ENCODE measurements at regions not wholly inside any gene's neighbourhood (a gene's known extent, or its start where the extent isn't known, plus 50 kb on each side); places are given as distances from the start of the nearest gene placed in this dataset.

DNA sequence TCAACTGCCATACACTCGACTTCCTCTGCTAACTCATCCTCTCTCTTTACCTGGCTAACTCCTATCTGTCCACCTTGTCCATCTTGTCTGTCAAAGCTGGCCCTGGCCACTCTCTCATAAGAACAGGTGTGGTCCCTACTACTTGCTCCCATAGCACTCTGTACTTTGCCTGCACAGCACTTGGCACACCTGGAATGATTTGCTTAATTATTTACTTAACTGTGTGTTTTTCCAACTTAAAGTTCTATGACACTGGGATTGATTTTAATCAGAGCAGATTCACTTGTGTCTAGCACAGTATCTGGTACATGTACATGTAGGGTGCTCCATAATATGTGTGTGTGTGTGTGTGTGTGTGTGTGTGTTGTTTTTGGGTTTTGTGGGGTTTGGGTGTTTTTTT is 111.6 kb downstream of the ZNF281 start:
- H4K5ac ChIP-seq (ENCODE audit: insufficient read length, low read depth, low read length) = no peak overlapping the region
- ChIA-PET POLR2A (ENCODE audit: partially characterized antibody) (no interaction called here), CTCF (ENCODE audit: partially characterized antibody) (interaction anchor here (1.1 to 6.5 kb wide), 3 partner anchors 9 to 345 kb away, joined by 3 to 46 read pairs (median 7); no protein-coding TSS in a partner anchor)
- H3K14ac ChIP-seq (ENCODE audit: insufficient read length) = no peak overlapping the region
- H3K9ac ChIP-seq (replicated peaks in 1 of 4; ENCODE audit: extremely low read depth in 1 of 4, low read depth in 3 of 4, low read length in 3 of 4) = no peak overlapping the region
- peaks cover 0 to 6% (median 2%) of the 10 kb centered on the region in 4 experiments; a peak in 4 of 7 replicates for H3K4me1 ChIP-seq (replicated peaks in 1 of 4; ENCODE audit: control insufficient read depth in 3 of 4, insufficient read depth in 4 of 4, low read length in 3 of 4)
- DNase-seq (ENCODE audit: low read depth in 1 of 2, low spot score in 2 of 2) (no peak), FAIRE-seq (no peak)
- H3K23me2 ChIP-seq (ENCODE audit: low read depth, low read length) = peaks cover 10% of the 10 kb centered on the region
- 92% methylated on average over 1 of the region's 1 CpG; no CpG with 5 or more reads in 1 of the 2 experiments for WGBS, 2 experiments (ENCODE audit: extremely low coverage in 1 of 2, insufficient coverage in 1 of 2, insufficient read length in 1 of 2, insufficient replicate concordance in 2 of 2, low coverage in 1 of 2, low lambda C conversion rate in 2 of 2, missing lambda C conversion rate in 1 of 2)
- H3K27me3 ChIP-seq (replicated peaks in 1 of 4; ENCODE audit: control insufficient read depth in 3 of 4, extremely low read depth in 1 of 4, insufficient read depth in 3 of 4, low read length in 3 of 4) = peaks cover 0 to 12% (median 11%) of the 10 kb centered on the region in 4 experiments; a peak in 5 of 7 replicates
- H2BK20ac ChIP-seq (ENCODE audit: low read length) = no peak overlapping the region
- H2BK5ac ChIP-seq (ENCODE audit: low read depth, low read length) = no peak overlapping the region
- no peak overlapping the region for H2BK15ac ChIP-seq (ENCODE audit: low read length)
- H2BK120ac ChIP-seq (replicated peaks; ENCODE audit: low read depth, low read length) = no peak overlapping the region
- H2AFZ ChIP-seq (ENCODE audit: low read length) = no peak overlapping the region
- no peak overlapping the region for H3K27ac ChIP-seq (ENCODE audit: low read depth, low read length)
- no peak overlapping the region for H3K18ac ChIP-seq (ENCODE audit: extremely low read depth, low read length)
- no peaks in the 10 kb centered on the region for H4K20me1 ChIP-seq (replicated peaks in 1 of 2; ENCODE audit: control insufficient read depth in 1 of 2, insufficient read depth in 2 of 2, low read length in 2 of 2)
- no peaks in the 10 kb centered on the region for H3K9me3 ChIP-seq (ENCODE audit: insufficient read depth in 2 of 2, low read depth in 1 of 2, low read length in 1 of 2)
- TF ChIP-seq EP300 (IDR thresholded peaks at IDR 0.05; ENCODE audit: borderline replicate concordance in 1 of 2, low read depth in 2 of 2, low read length in 2 of 2) (no peak), BCL11A (IDR thresholded peaks at IDR 0.05; ENCODE audit: low read depth in 2 of 2, low read length in 2 of 2) (no peak), JUN (IDR thresholded peaks at IDR 0.05; ENCODE audit: low read depth, low read length) (no peak), SUZ12 (IDR thresholded peaks at IDR 0.05; ENCODE audit: low read length) (no peak), CTBP2 (IDR thresholded peaks at IDR 0.05; ENCODE audit: borderline replicate concordance, insufficient read depth, insufficient read length, low read length) (no peak), ZNF274 (IDR thresholded peaks at IDR 0.05; ENCODE audit: borderline replicate concordance, extremely low read depth, low read length) (no peak), CHD2 (IDR thresholded peaks at IDR 0.05; ENCODE audit: low read length) (no peak), EZH2 (IDR thresholded peaks at IDR 0.05; ENCODE audit: low read depth, low read length, severe bottlenecking) (no peak), CHD1 (IDR thresholded peaks at IDR 0.05; ENCODE audit: low read depth, low read length) (no peak), TAF7 (optimal IDR thresholded peaks at IDR 0.05; ENCODE audit: borderline replicate concordance, low read depth, low read length) (no peak)
- TF ChIP-seq, protein P1, sequence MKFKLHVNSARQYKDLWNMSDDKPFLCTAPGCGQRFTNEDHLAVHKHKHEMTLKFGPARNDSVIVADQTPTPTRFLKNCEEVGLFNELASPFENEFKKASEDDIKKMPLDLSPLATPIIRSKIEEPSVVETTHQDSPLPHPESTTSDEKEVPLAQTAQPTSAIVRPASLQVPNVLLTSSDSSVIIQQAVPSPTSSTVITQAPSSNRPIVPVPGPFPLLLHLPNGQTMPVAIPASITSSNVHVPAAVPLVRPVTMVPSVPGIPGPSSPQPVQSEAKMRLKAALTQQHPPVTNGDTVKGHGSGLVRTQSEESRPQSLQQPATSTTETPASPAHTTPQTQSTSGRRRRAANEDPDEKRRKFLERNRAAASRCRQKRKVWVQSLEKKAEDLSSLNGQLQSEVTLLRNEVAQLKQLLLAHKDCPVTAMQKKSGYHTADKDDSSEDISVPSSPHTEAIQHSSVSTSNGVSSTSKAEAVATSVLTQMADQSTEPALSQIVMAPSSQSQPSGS (IDR thresholded peaks at IDR 0.05; ENCODE audit: low read length) = no peak
- no peak overlapping the region for H4K91ac ChIP-seq (replicated peaks; ENCODE audit: insufficient read length, low read length)
- H3K4ac ChIP-seq (replicated peaks; ENCODE audit: insufficient read length, low read depth, low read length) = no peak overlapping the region
- H2BK12ac ChIP-seq (ENCODE audit: low read depth, low read length) = no peak overlapping the region
- H3K4me3 ChIP-seq (ENCODE audit: extremely low read depth in 1 of 4, insufficient read depth in 2 of 4, low read depth in 3 of 4, low read length in 4 of 4) = no peak overlapping the region
- no peaks in the 10 kb centered on the region for H3K36me3 ChIP-seq (ENCODE audit: control insufficient read depth in 2 of 4, insufficient read depth in 4 of 4, low read length in 3 of 4)
- no peak overlapping the region for H3K4me2 ChIP-seq (ENCODE audit: insufficient read depth in 1 of 2, low read depth in 2 of 2, low read length in 2 of 2)
- no peak overlapping the region for H3K56ac ChIP-seq (replicated peaks; ENCODE audit: insufficient read length, low read depth, low read length)
- no peak overlapping the region for H4K8ac ChIP-seq (ENCODE audit: extremely low read depth, insufficient read depth, low read length)
- no peak overlapping the region for H3K23ac ChIP-seq (ENCODE audit: insufficient read length)
- H2AK5ac ChIP-seq (ENCODE audit: low read depth, low read length) = no peak overlapping the region
- H3K79me2 ChIP-seq (ENCODE audit: control insufficient read depth in 1 of 2, insufficient read depth in 2 of 2, low read length in 2 of 2) = no peaks in the 10 kb centered on the region; a peak in 1 of 4 replicates
- H3K79me1 ChIP-seq (ENCODE audit: low read depth, low read length) = no peaks in the 10 kb centered on the region; the same call in 1 of the 2 replicates

All from H1 (cell line).